GM19239 (cell line): ENCODE measurements at regions not wholly inside any gene's neighbourhood (a gene's known extent, or its start where the extent isn't known, plus 50 kb on each side); places are given as distances from the start of the nearest gene placed in this dataset.
"Not testable (repeated sequence)": the region's sequence is repeated elsewhere in the genome, so short reads cannot be mapped to it uniquely, and the experiment has no call there.

Experiments used
- DNase-seq: peaks from one replicate; pipeline ENCODE4 v3.0.0; 2011; ENCODE audit warnings: low spot score; ENCODE audit not compliant: insufficient read length
- FAIRE-seq: peaks from 2 replicates; lab custom pipeline; 2011; peaks lifted over from hg19 to GRCh38; lab: Jason Lieb, UNC

GRCh38 chr6:82506526-82506925 lies 142.9 kb downstream of the TPBG start:
- DNase-seq (no peak), FAIRE-seq (no peak)

- DNase-seq (no peak), FAIRE-seq (no peak)
Measured at GRCh38 chr6:82507112-82507511, 143.5 kb downstream of the TPBG start.

- FAIRE-seq (no peak), DNase-seq (no peak)
Measured at GRCh38 chr6:82511546-82511945, 147.9 kb downstream of the TPBG start.

- not testable (repeated sequence) for DNase-seq, FAIRE-seq
Measured at GRCh38 chr6:82517896-82518295, 154.3 kb downstream of the TPBG start.

- DNase-seq (no peak), FAIRE-seq (no peak)
Measured at GRCh38 chr6:82521369-82521768, 157.8 kb downstream of the TPBG start.

GRCh38 chr6:82521861-82522260 lies 158.2 kb downstream of the TPBG start:
- DNase-seq (no peak), FAIRE-seq (no peak)

GRCh38 chr6:82524031-82524430 lies 160.4 kb downstream of the TPBG start:
- no peak for FAIRE-seq
- no peak for DNase-seq

GRCh38 chr6:82525775-82526495 lies 162.3 kb downstream of the TPBG start:
- no peak for FAIRE-seq

GRCh38 chr6:82529960-82530460 lies 166.4 kb downstream of the TPBG start:
- not testable (repeated sequence) for DNase-seq, FAIRE-seq

More at GRCh38 chr6:82525775-82526495, 162.3 kb downstream of the TPBG start:
- DNase-seq, result no peak

- FAIRE-seq (no peak), DNase-seq (no peak)
Measured at GRCh38 chr6:82534876-82535275, 171.3 kb downstream of the TPBG start.

- not testable (repeated sequence) for DNase-seq, FAIRE-seq
Measured at GRCh38 chr6:82549480-82549879, 185.9 kb downstream of the TPBG start.

- not testable (repeated sequence) for FAIRE-seq, DNase-seq
Measured at GRCh38 chr6:82551311-82551710, 187.7 kb downstream of the TPBG start.

GRCh38 chr6:82551831-82552230 lies 188.2 kb downstream of the TPBG start:
- DNase-seq, result no peak
- FAIRE-seq, result no peak

GRCh38 chr6:82553863-82554531 lies 190.4 kb downstream of the TPBG start:
- FAIRE-seq (peak; percentile 40), DNase-seq (no peak)

GRCh38 chr6:82554666-82555065 lies 191.0 kb downstream of the TPBG start:
- FAIRE-seq (no peak), DNase-seq (no peak)

- FAIRE-seq (no peak), DNase-seq (no peak)
Measured at GRCh38 chr6:82555801-82556200, 192.2 kb downstream of the TPBG start.

GRCh38 chr6:82558531-82558930 lies 194.9 kb downstream of the TPBG start:
- DNase-seq, FAIRE-seq: not testable (repeated sequence)

- DNase-seq (no peak), FAIRE-seq (no peak)
Measured at GRCh38 chr6:82567621-82568020, 204.0 kb downstream of the TPBG start.

- FAIRE-seq (no peak), DNase-seq (no peak)
Measured at GRCh38 chr6:82568290-82568993, 204.8 kb downstream of the TPBG start.

GRCh38 chr6:82569022-82569421 lies 205.4 kb downstream of the TPBG start:
- FAIRE-seq, result no peak

GRCh38 chr6:82570083-82570482 lies 206.5 kb downstream of the TPBG start:
- DNase-seq (no peak), FAIRE-seq (no peak)

More at GRCh38 chr6:82569022-82569421, 205.4 kb downstream of the TPBG start:
- DNase-seq, result no peak
